ENCODE measurements at regions not wholly inside any gene's neighbourhood (a gene's known extent, or its start where the extent isn't known, plus 50 kb on each side); places are given as distances from the start of the nearest gene placed in this dataset.
"Not testable (repeated sequence)": the region's sequence is repeated elsewhere in the genome, so short reads cannot be mapped to it uniquely, and the experiment has no call there.

DNA sequence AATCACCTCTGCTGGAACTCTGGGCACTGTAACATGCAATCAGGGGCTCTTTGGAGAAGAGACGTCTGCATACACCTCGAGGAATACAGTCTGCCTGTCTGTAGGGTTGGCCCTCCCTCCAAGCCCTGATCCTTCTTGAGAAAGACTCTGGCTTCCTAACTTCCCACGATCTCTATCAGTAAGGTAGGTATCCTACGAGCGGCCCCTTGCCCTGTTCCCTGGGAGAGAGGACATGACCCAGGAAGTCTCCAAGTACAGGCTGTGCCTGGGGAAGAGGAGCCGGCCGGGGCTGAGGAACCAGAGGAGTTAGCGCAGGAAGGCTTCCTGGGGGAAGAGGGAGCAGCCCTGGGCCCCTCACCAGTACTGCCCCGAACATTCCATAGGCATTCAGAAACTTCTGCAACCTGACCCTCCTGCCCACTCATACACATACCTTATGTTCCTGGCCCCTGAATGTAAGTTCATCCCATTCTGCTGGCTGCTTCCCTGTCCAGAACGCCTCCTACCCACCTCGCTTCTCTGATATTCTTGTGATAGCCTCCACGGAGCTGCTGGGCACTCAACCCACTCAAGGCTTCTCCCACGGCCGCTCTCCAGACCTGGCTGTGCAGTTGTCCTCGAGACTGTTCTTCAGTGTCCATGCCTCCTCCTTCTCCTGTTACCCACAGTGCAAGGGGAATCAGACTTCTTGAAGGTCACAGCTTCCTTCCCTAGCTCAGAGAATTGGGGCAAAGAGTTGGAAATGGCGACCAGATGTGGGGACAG lies 116.1 kb downstream of the CYP26B1 start:
- no peak for DNase-seq (ENCODE audit: low read depth)

DNA sequence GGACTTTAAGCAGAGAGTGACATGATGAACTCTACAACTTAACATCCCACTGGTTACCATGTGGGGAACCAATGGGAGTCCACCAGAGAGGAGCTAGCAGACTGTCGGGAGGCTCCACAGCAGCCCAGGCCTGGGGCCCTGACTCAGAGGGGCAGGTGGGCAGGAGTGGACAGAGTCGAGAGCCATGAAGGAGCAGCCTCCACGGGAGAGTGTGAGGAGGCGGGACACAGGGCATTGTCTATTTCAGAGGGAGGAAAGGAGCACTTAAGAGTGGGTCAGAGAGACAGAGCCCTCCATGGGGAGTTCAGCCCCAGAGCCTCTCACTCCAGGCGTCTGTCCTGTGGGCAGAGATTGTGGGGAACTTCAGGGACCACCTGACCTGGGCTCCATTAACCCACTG lies 118.7 kb downstream of the CYP26B1 start:
- DNase-seq (ENCODE audit: low read depth), result no peak

- DNase-seq (ENCODE audit: low read depth), result no peak
These were observed 119.2 kb downstream of the CYP26B1 start for GRCh38 chr2:72028351-72028995.

DNA sequence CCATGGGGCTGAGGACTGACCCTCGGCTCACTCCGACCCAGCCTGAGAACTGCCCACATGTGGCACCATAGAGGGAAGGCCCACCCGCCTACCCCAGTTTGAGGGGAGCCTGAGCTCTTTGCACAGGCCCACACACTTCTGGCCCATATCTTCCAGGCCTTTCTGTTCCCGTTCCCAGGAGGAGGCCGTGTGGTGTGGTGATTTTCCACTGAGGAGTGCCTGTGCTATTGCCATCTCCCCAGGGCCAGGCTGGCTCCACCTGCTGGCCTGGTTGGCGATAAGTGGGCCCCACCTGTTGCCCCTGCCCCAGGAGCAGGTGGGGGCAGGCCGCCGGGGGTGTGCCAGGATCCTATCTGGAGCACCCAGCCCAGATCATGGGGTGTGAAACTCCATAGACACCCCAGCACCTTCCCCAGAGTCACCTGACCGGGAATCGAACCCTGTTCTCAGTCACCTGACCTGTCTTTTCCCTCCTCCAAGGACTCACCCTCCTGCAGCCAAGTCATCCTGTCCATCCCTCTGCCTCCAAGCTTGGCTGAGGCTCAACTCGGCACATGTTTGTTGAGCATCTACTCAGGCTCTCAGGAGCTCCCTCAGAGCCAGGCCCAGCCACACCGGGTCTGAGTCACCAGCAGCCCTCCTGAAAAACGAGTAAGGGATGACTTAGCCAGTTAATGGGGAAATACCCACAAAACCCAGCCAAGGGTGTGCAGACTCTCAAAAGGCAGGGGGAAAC lies 120.1 kb downstream of the CYP26B1 start:
- no peak for DNase-seq (ENCODE audit: low read depth)

DNA sequence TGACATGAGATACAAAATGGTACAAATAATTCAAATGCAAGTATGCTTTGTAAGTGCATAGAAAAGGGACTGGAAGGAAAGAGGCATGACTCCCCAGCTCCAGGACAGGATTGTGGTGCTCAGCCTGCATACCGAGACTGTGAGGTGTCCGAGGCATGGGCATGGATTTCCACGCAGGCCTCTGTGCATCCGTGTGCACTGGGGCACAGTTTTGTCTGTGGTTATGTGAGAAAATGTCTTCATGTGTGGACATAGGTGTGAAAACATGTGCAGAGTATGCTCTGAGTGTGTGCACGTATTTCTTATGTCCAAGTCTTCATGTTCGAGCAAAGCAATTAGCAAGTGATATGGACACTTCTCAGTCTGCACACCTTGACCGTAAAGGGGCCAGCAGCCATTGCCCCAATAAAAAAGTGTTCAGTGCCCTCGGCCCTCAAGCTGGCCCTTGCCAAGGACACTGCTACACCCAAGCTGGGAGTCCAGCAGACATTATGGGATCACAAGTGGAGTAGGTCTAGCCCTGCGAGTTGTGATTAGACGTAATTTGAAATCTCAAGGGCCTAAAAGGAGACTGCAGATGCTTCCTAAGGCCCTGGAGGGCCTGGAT lies 120.7 kb downstream of the CYP26B1 start:
- no peak for DNase-seq (ENCODE audit: low read depth)

DNA sequence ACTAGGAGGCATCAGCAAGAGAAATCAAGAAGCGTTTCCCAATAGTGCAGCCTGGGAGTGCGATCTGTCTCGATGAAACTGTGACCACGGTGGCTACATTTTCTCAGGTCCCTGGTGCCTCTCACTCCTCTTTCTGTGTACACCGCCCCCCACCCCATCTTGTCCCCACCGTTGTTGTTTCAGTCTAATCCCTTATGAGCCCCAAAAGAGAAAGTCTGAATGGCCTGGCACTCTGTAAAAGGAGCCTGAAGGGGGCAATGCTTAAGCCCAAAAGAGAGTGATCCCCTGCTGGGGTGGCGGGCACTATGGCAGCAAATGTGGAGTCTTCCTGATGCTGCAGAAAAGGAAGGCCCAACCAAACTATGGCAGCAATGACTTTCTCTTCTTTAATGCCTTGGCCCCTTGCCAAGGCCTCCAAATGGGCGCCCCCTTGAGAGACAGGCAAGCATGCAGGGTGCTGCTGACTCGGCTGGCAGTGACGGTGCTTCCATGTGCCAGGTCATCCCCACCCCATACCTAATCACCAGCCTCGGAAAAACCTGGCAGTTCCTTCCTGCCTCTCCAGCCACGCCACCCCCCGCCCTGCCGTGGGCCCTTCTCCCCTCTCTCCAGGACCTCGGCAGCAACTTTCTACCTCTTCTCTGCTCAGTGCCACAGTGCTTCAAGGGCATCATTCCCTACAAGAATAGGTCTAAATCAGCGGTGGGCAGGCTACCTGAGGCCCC lies 123.0 kb downstream of the CYP26B1 start:
- DNase-seq (ENCODE audit: low read depth), result no peak

DNA sequence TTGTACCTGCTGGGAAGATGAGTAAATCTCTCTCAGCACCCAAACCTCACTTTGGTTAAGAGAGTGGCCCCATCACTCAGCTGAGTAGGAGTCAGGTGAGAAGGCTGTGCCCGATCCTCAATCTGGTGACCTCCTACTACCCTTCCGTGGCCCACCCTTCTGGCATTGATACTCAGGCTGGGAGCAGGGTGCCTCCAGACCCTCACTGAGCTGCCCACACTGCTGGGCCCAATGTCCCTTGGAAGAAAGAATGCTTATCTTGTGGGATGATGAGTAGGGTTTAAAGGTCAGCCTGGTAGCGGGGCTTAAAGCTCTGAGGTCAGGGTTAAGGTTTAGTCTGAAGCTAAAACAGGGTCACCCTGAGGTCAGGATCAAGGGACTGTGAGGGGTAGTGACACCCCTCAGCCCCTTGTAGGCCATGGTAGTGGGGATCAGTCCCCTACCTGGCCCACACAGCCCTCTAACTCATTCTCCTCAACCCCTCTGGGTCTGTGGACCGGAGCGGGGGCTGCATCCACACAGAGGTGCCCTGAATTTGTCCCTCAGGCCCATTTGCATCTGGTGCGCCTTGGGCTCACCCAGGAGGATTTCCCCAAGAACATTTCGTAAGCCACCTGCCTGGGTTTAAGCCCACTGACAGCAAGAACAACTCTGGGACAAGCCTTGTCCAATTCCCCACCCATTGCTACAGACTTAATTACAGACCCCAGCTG lies 123.8 kb downstream of the CYP26B1 start:
- no peak for DNase-seq (ENCODE audit: low read depth)

- DNase-seq (ENCODE audit: low read depth), result not testable (repeated sequence)
These were observed 126.3 kb downstream of the CYP26B1 start for GRCh38 chr2:72021371-72021770.

DNA sequence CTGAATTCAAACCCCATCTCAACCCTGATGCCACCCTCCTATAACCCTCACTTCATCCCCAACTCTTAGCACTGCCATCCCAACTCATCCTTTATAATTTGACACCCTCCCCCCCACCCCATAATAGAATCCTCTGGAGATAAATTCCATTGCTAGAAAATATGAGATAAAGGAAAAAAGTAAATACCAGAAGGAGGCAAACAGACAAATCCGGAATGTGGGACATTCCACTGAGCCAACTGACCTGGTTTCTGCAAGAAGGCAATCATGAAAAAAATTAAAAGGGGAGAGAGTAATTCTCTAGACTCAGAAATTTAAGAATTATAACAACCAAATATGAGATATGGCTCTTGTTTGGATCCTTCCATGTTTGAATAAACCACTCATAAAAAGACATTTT lies 132.4 kb downstream of the CYP26B1 start:
- DNase-seq (ENCODE audit: low read depth), result no peak

DNA sequence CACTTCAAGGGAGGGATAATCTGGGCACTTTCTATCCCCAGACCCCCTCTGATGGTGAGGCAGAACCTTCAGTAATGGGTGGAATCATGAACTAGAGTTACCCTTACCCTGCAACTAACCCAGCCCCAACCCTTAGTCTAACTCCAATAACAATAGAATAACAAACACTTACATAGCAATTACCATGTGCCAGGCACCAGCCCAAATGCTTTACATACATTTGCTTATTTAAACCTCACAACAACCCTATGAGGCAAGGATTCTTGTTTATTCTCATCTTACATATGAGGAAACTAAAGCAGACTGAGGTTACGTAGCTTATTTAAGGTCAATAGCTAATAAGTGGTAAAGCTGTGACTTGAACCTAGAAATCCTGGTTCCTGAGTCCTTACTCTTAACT lies 132.8 kb downstream of the CYP26B1 start:
- no peak for DNase-seq (ENCODE audit: low read depth)

GRCh38 chr2:72013726-72014125 lies 133.9 kb downstream of the CYP26B1 start:
- no peak for DNase-seq (ENCODE audit: low read depth)

GRCh38 chr2:72012886-72013574 lies 134.6 kb downstream of the CYP26B1 start:
- DNase-seq (ENCODE audit: low read depth), result no peak

GRCh38 chr2:72011791-72012190 lies 135.9 kb downstream of the CYP26B1 start:
- DNase-seq (ENCODE audit: low read depth), result no peak

DNA sequence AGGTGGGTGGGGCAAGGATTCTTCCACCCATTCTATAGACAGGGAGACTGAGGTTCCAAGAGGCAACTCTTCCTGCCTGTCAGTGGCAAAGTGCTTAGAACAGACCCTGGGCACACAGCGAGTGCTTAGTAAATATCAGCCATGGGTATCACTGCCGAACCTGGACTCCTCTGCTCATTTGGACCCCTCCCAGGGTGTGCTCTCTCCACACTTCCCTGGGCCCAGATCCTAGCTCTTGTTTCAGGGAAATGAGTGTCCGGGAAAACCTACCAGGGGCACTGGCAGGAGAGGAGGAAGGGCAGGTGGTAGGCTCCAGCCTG lies 136.3 kb downstream of the CYP26B1 start:
- DNase-seq (ENCODE audit: low read depth), result no peak

- DNase-seq (ENCODE audit: low read depth), result no peak
These were observed 136.9 kb downstream of the CYP26B1 start for GRCh38 chr2:72010647-72011369.

DNA sequence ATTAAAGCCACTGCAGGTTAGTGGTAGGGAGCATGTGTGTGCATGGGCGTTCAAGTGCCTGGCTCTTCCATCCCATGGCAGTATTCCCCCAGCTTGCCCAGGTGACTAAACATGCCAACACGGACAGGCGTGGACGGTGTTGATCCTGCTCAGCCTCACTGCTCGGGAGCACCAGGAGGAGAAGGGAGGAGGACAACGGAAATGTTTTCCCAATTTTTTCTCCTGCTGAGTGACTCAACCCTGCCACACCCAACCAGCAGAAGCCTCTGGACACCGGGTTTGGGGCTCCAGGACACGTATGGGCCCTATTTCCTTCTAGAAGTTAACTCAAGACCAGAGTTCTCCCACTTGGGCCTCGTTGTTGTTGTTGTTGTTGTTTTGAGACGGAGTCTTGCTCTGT lies 139.1 kb downstream of the CYP26B1 start:
- DNase-seq (ENCODE audit: low read depth), result no peak

DNA sequence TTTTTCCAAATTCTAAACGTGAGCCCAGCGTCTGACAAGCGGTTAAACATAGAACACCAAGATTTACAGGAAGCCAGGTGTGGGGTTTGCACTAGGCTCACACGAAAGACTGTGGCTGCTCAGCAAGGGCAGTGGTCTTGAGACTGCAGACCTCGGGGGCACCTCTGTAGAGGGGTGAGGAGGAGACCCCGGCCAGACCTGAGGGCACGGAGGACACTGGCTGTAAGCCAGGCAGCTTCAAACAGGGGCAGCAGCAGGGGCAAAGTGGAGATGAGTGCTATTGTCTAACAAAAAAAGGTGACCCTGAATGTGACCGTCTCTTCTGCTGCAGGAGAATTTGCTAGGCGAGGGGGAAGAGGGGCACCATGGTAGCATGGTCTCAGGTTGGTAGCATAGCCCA lies 140.3 kb downstream of the CYP26B1 start:
- no peak for DNase-seq (ENCODE audit: low read depth)

- no peak for DNase-seq (ENCODE audit: low read depth)
These were observed 141.4 kb downstream of the CYP26B1 start for GRCh38 chr2:72006188-72006736.

GRCh38 chr2:72004976-72005375 lies 142.7 kb downstream of the CYP26B1 start:
- no peak for DNase-seq (ENCODE audit: low read depth)
